K562 (cell line): ENCODE measurements at regions not wholly inside any gene's neighbourhood (a gene's known extent, or its start where the extent isn't known, plus 50 kb on each side); places are given as distances from the start of the nearest gene placed in this dataset.

Experiments
- ATAC-seq: fragments of 200-7000 bp; cut with Tn5 transposase; 3 replicates; pipeline ENCODE4 v1.9.1; 2020; ENCODE audit warnings: moderate library complexity
- BruUV-seq: library from RNA; stranded (reverse); fragments of 400-500 nt; replicated peaks from 2 replicates; lab custom pipeline; 2021; lab: Mats Ljungman, UMichigan
- CTCF ChIA-PET: fragments of 300-600 bp; formaldehyde crosslinking; extraction: SDS; loops from one replicate; lab custom pipeline; 2021; ENCODE audit warnings: low intra/inter-chr PET ratio; lab: Yijun Ruan, JAX
- POLR2A ChIA-PET: fragments of 300-600, 350-650 bp; sonication (Branson Sonifier 250); formaldehyde crosslinking; extraction: SDS; loops from one replicate; lab custom pipeline; 2021; ENCODE audit warnings: antibody characterized with exemption, inconsistent platforms; lab: Yijun Ruan, JAX
- DNase-seq, 4 experiments: peaks; one replicate each; pipeline versions ENCODE4 v3.0.0 to v3.0.0-alpha.2; 2011 to 2018; ENCODE audit warnings: low spot score in 3 of 4, mixed read lengths in 3 of 4; ENCODE audit errors: extremely low read depth in 1 of 4
- FAIRE-seq: peaks from 2 replicates; lab custom pipeline; 2011; peaks lifted over from hg19 to GRCh38; lab: Jason Lieb, UNC
- H2AFZ ChIP-seq: 2 replicates; pipeline ENCODE4 v1.6.0; 2011; ENCODE audit warnings: low read depth, low read length, control low read depth, inconsistent platforms
- H3K27ac ChIP-seq: fragments of 200-600 bp; 3 replicates; pipeline ENCODE4 v1.8.0; 2011; ENCODE audit warnings: low read depth, mild to moderate bottlenecking, control low read depth, inconsistent platforms, low read length, moderate library complexity, mixed read lengths; ENCODE audit errors: extremely low read depth
- H3K27me3 ChIP-seq, 2 experiments: fragments of 300-600 bp in 1 of 2; 2 replicates in 1 of 2; 3 replicates in 1 of 2; pipeline versions ENCODE4 v1.6.0 to v1.8.0; 2011; ENCODE audit warnings: inconsistent platforms in 2 of 2, low read length in 2 of 2, mild to moderate bottlenecking in 1 of 2, mixed read lengths in 1 of 2, moderate library complexity in 1 of 2; ENCODE audit not compliant: control insufficient read depth in 2 of 2, insufficient read depth in 2 of 2
- H3K36me3 ChIP-seq: fragments of 300-600 bp; 3 replicates; pipeline ENCODE4 v1.8.0; 2011; ENCODE audit warnings: mild to moderate bottlenecking, low read length, inconsistent platforms; ENCODE audit not compliant: control insufficient read depth, insufficient read depth
- H3K4me1 ChIP-seq, 2 experiments: fragments of 200-600 bp in 1 of 2; replicated peaks in 1 of 2; 2 replicates in 1 of 2; 3 replicates in 1 of 2; pipeline versions ENCODE4 v1.5.1 to v1.8.0; 2011; ENCODE audit warnings: inconsistent platforms in 2 of 2, low read length in 2 of 2, mild to moderate bottlenecking in 1 of 2, mixed read lengths in 1 of 2, moderate library complexity in 1 of 2; ENCODE audit not compliant: control insufficient read depth in 2 of 2, insufficient read depth in 2 of 2
- H3K4me2 ChIP-seq: 2 replicates; pipeline ENCODE4 v1.6.1; 2011; ENCODE audit warnings: low read length, control low read depth, inconsistent platforms, mixed read lengths; ENCODE audit not compliant: insufficient read depth
- H3K4me3 ChIP-seq: fragments of 200-600 bp; sonication (generic), shearing (Covaris generic); 2 replicates; pipeline ENCODE4 v1.5.1; 2016; ENCODE audit warnings: control low read depth, inconsistent platforms
- H3K79me2 ChIP-seq: fragments of 200-600 bp; 3 replicates; pipeline ENCODE4 v1.8.0; 2011; ENCODE audit warnings: low read length, inconsistent platforms; ENCODE audit not compliant: control insufficient read depth, insufficient read depth
- H3K9ac ChIP-seq, 2 experiments: 2 replicates each; pipeline versions ENCODE4 v1.6.0 to v1.6.1; 2011; ENCODE audit warnings: low read depth in 2 of 2, low read length in 2 of 2, control low read depth in 1 of 2, inconsistent platforms in 1 of 2, mild to moderate bottlenecking in 1 of 2, mixed read lengths in 1 of 2; ENCODE audit not compliant: insufficient read depth in 1 of 2
- H3K9me1 ChIP-seq: one replicate; pipeline ENCODE4 v1.6.0; 2011; ENCODE audit warnings: inconsistent platforms, mild to moderate bottlenecking, low read length, moderate library complexity; ENCODE audit not compliant: control insufficient read depth, insufficient read depth
- H3K9me3 ChIP-seq: replicated peaks from 2 replicates; pipeline ENCODE4 v1.5.1; 2011; ENCODE audit warnings: low read depth, low read length, inconsistent platforms; ENCODE audit not compliant: control insufficient read depth, insufficient read depth
- H4K20me1 ChIP-seq: replicated peaks from 2 replicates; pipeline ENCODE4 v1.6.1; 2011; ENCODE audit warnings: low read length, inconsistent platforms, mixed read lengths; ENCODE audit not compliant: control insufficient read depth, insufficient read depth
- SAP30 ChIP-seq: fragments of 200-600 bp; sonication (generic); IDR thresholded peaks from 2 replicates; pipeline ENCODE4 v1.6.1; 2012; ENCODE audit warnings: borderline replicate concordance, low read depth, mild to moderate bottlenecking, moderate library complexity, low read length, control low read depth, inconsistent platforms; ENCODE audit not compliant: insufficient read depth, poor library complexity, severe bottlenecking
- SLC30A9 ChIP-seq: fragments of 250-450 bp; sonication (Bioruptor Pico); IDR thresholded peaks from 2 replicates; pipeline ENCODE4 v1.8.0; 2022; ENCODE audit warnings: mild to moderate bottlenecking, moderate library complexity
- TCFL5 ChIP-seq: fragments of 250-450 bp; sonication (Bioruptor Pico); conservative IDR thresholded peaks from 2 replicates; pipeline ENCODE4 v1.6.1; 2021; ENCODE audit warnings: mild to moderate bottlenecking, moderate library complexity, matching md5 sums
- ZSCAN32 ChIP-seq: fragments of 450-650 bp; formaldehyde crosslinking; IDR thresholded peaks from 2 replicates; pipeline ENCODE4 v1.4.0; 2020; ENCODE audit warnings: mild to moderate bottlenecking, moderate library complexity
- ZZZ3 ChIP-seq: fragments of 450-650 bp; IDR thresholded peaks from 2 replicates; pipeline ENCODE4 v1.6.1; 2016; ENCODE audit warnings: antibody characterized with exemption, mild to moderate bottlenecking, moderate library complexity
- WGBS: fragments of 100-300 bp; shearing (Covaris generic); methylation state at CpG from one replicate; pipeline ENCODE4 v1.1.6; 2016; ENCODE audit warnings: low coverage, mixed read lengths; ENCODE audit not compliant: insufficient coverage; ENCODE audit errors: missing lambda C conversion rate; 5-methylcytosine and 5-hydroxymethylcytosine counted together
- in situ Hi-C: fragments of 300-500 bp; cut with MboI; formaldehyde crosslinking; loops from 4 replicates; pipeline ENCODE4 v1.15.0; 2018; ENCODE audit warnings: inconsistent platforms, mixed read lengths
- intact Hi-C: fragments of 100-400 bp; cut with micrococcal nuclease; formaldehyde crosslinking; loops from 2 replicates; pipeline ENCODE4 v1.14.2; 2022
- TF ChIP-seq, protein P1 (sequence below): fragments of 450-650 bp; formaldehyde crosslinking; IDR thresholded peaks from 2 replicates; pipeline ENCODE4 v1.4.0; 2020; ENCODE audit warnings: mild to moderate bottlenecking, moderate library complexity
- TF ChIP-seq, protein P2 (sequence below): fragments of 150-350 bp; conservative IDR thresholded peaks from 2 replicates; pipeline ENCODE4 v1.6.1; 2014; ENCODE audit warnings: low read length

DNA sequence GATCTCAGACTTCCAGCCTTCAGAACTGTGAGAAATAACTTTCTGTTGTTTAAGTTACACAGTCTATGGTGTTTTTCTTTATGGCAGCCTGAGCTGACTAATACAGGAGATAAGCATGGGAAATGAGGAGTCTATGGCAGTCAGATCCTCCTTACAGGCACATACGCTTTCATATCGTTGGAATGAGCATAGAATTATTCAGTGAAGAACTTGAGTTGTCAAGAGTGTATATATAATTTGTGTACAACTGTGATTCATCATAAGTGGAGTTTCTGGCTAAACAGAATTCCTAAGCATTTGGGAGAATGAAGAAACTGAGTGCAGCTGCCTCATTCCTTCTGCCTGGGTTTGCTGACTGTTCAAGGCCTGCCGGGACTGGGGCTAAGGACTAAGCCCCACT lies 516.7 kb downstream of the ADRA2A start:
- Histone ChIP-seq H3K4me1 (no peaks in the 10 kb centered on the region), H3K9me3 (no peaks in the 10 kb centered on the region), H3K9me1 (no peaks in the 10 kb centered on the region), H3K27me3 (no peaks in the 10 kb centered on the region), H4K20me1 (no peaks in the 10 kb centered on the region), H3K4me3 (no peak overlapping the region), H3K9ac (no peak overlapping the region), H3K4me2 (no peak overlapping the region), H3K27ac (no peak overlapping the region), H3K79me2 (no peaks in the 10 kb centered on the region), H3K36me3 (no peaks in the 10 kb centered on the region), H2AFZ (no peak overlapping the region)
- ATAC-seq (no peak), DNase-seq (no peak), FAIRE-seq (no peak)
- POLR2A ChIA-PET, result interaction anchor here (0.7 kb wide), 1 partner anchor 393 kb away, joined by 3 read pairs; no protein-coding TSS in a partner anchor
- TF ChIP-seq, protein P1, sequence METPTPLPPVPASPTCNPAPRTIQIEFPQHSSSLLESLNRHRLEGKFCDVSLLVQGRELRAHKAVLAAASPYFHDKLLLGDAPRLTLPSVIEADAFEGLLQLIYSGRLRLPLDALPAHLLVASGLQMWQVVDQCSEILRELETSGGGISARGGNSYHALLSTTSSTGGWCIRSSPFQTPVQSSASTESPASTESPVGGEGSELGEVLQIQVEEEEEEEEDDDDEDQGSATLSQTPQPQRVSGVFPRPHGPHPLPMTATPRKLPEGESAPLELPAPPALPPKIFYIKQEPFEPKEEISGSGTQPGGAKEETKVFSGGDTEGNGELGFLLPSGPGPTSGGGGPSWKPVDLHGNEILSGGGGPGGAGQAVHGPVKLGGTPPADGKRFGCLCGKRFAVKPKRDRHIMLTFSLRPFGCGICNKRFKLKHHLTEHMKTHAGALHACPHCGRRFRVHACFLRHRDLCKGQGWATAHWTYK (CRISPR knock-in tag), result no peak
- TF ChIP-seq TCFL5 (CRISPR knock-in tag) (no peak), SLC30A9 (CRISPR knock-in tag) (no peak), ZZZ3 (no peak), SAP30 (no peak), ZSCAN32 (CRISPR knock-in tag) (no peak)
- TF ChIP-seq, protein P2, sequence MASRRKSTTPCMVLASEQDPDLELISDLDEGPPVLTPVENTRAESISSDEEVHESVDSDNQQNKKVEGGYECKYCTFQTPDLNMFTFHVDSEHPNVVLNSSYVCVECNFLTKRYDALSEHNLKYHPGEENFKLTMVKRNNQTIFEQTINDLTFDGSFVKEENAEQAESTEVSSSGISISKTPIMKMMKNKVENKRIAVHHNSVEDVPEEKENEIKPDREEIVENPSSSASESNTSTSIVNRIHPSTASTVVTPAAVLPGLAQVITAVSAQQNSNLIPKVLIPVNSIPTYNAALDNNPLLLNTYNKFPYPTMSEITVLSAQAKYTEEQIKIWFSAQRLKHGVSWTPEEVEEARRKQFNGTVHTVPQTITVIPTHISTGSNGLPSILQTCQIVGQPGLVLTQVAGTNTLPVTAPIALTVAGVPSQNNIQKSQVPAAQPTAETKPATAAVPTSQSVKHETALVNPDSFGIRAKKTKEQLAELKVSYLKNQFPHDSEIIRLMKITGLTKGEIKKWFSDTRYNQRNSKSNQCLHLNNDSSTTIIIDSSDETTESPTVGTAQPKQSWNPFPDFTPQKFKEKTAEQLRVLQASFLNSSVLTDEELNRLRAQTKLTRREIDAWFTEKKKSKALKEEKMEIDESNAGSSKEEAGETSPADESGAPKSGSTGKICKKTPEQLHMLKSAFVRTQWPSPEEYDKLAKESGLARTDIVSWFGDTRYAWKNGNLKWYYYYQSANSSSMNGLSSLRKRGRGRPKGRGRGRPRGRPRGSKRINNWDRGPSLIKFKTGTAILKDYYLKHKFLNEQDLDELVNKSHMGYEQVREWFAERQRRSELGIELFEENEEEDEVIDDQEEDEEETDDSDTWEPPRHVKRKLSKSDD, result no peak
- CTCF ChIA-PET, result no interaction called here
- WGBS, result 0% methylated on average over 3 of the region's 3 CpGs
- in situ Hi-C loops (no loop called here), intact Hi-C loops (no loop called here)
- no TSS peak for BruUV-seq
